Activated naive CD8-positive, alpha-beta T cell treated with anti-CD3 and anti-CD28 coated beads, Interleukin-2, amount 10 ng/mL, durations not matched to agents 7 days and 5 days (primary cell): ENCODE measurements at regions not wholly inside any gene's neighbourhood (a gene's known extent, or its start where the extent isn't known, plus 50 kb on each side); places are given as distances from the start of the nearest gene placed in this dataset.

Experiments used
- ATAC-seq: fragments of 150-1000 bp; cut with Tn5 transposase; one replicate; pipeline ENCODE4 v1.10.0; 2021; ENCODE audit warnings: low read depth, moderate library complexity
- POLR2A ChIA-PET: fragments of 350-600 bp; sonication (Branson Sonifier 250); formaldehyde crosslinking; loops from one replicate; lab custom pipeline; 2021; ENCODE audit warnings: antibody characterized with exemption; lab: Charles Lee
- DNase-seq: peaks from one replicate; pipeline ENCODE4 v3.0.0; 2021
- H3K27ac Mint-ChIP-seq: one replicate; pipeline ENCODE4 v1.8.0; 2022; ENCODE audit warnings: mild to moderate bottlenecking, mixed read lengths
- H3K27me3 Mint-ChIP-seq: one replicate; pipeline ENCODE4 v1.8.0; 2022; ENCODE audit warnings: mild to moderate bottlenecking, moderate library complexity, mixed read lengths
- H3K36me3 Mint-ChIP-seq: one replicate; pipeline ENCODE4 v1.8.0; 2021; ENCODE audit warnings: mild to moderate bottlenecking, mixed read lengths
- H3K4me1 Mint-ChIP-seq: one replicate; pipeline ENCODE4 v1.8.0; 2021; ENCODE audit warnings: mixed read lengths
- H3K4me3 Mint-ChIP-seq: one replicate; pipeline ENCODE4 v1.8.0; 2022; ENCODE audit warnings: mild to moderate bottlenecking, moderate library complexity, mixed read lengths
- H3K9me3 Mint-ChIP-seq: one replicate; pipeline ENCODE4 v1.8.0; 2021; ENCODE audit warnings: mixed read lengths

- Mint-ChIP-seq H3K36me3 (no peaks in the 10 kb centered on the region), H3K4me1 (peaks cover 1% of the 10 kb centered on the region), H3K27ac (no peak overlapping the region), H3K27me3 (peaks cover 17% of the 10 kb centered on the region), H3K9me3 (peaks cover 3% of the 10 kb centered on the region), H3K4me3 (no peak overlapping the region)
- ATAC-seq (no peak), DNase-seq (no peak)
- POLR2A ChIA-PET = no interaction called here
Measured at GRCh38 chr22:27151407-27151806, 494.0 kb downstream of the MIAT start.

GRCh38 chr22:27152033-27152432 lies 494.6 kb downstream of the MIAT start:
- Mint-ChIP-seq H3K4me1 (peaks cover 1% of the 10 kb centered on the region), H3K36me3 (no peaks in the 10 kb centered on the region)
- POLR2A ChIA-PET = no interaction called here

GRCh38 chr22:27152883-27153282 lies 495.5 kb downstream of the MIAT start:
- peaks cover 17% of the 10 kb centered on the region for H3K27me3 Mint-ChIP-seq
- no peak overlapping the region for H3K4me3 Mint-ChIP-seq
- POLR2A ChIA-PET = no interaction called here
- H3K36me3 Mint-ChIP-seq = no peaks in the 10 kb centered on the region
- peaks cover 1% of the 10 kb centered on the region for H3K4me1 Mint-ChIP-seq
- DNase-seq = no peak
- no peak for ATAC-seq
- no peak overlapping the region for H3K27ac Mint-ChIP-seq
- peaks cover 3% of the 10 kb centered on the region for H3K9me3 Mint-ChIP-seq

More at GRCh38 chr22:27152033-27152432, 494.6 kb downstream of the MIAT start:
- no peak overlapping the region for H3K4me3 Mint-ChIP-seq
- peaks cover 17% of the 10 kb centered on the region for H3K27me3 Mint-ChIP-seq
- ATAC-seq = no peak
- H3K27ac Mint-ChIP-seq = no peak overlapping the region
- DNase-seq = no peak
- peaks cover 3% of the 10 kb centered on the region for H3K9me3 Mint-ChIP-seq

GRCh38 chr22:27153386-27153785 lies 496.0 kb downstream of the MIAT start:
- no peaks in the 10 kb centered on the region for H3K36me3 Mint-ChIP-seq
- POLR2A ChIA-PET = no interaction called here

GRCh38 chr22:27154717-27155116 lies 497.3 kb downstream of the MIAT start:
- no peak overlapping the region for H3K4me3 Mint-ChIP-seq
- POLR2A ChIA-PET = no interaction called here
- no peaks in the 10 kb centered on the region for H3K9me3 Mint-ChIP-seq
- peaks cover 1% of the 10 kb centered on the region for H3K4me1 Mint-ChIP-seq
- H3K27ac Mint-ChIP-seq = no peak overlapping the region
- peaks cover 13% of the 10 kb centered on the region for H3K27me3 Mint-ChIP-seq
- no peaks in the 10 kb centered on the region for H3K36me3 Mint-ChIP-seq
- DNase-seq = no peak
- ATAC-seq = no peak

More at GRCh38 chr22:27153386-27153785, 496.0 kb downstream of the MIAT start:
- Mint-ChIP-seq H3K9me3 (peaks cover 3% of the 10 kb centered on the region), H3K4me3 (no peak overlapping the region), H3K4me1 (peaks cover 1% of the 10 kb centered on the region), H3K27ac (no peak overlapping the region), H3K27me3 (peaks cover 17% of the 10 kb centered on the region)
- ATAC-seq = no peak
- DNase-seq = no peak

GRCh38 chr22:27156821-27157489 lies 499.6 kb downstream of the MIAT start:
- Mint-ChIP-seq H3K27me3 (peaks cover 2% of the 10 kb centered on the region), H3K4me3 (no peak overlapping the region), H3K4me1 (no peaks in the 10 kb centered on the region), H3K9me3 (no peaks in the 10 kb centered on the region), H3K36me3 (no peaks in the 10 kb centered on the region), H3K27ac (no peak overlapping the region)
- ATAC-seq (no peak), DNase-seq (no peak)
- POLR2A ChIA-PET = no interaction called here

- Mint-ChIP-seq H3K4me3 (no peak overlapping the region), H3K27ac (no peak overlapping the region), H3K4me1 (no peaks in the 10 kb centered on the region), H3K36me3 (no peaks in the 10 kb centered on the region), H3K27me3 (peaks cover 2% of the 10 kb centered on the region), H3K9me3 (no peaks in the 10 kb centered on the region)
- DNase-seq (no peak), ATAC-seq (no peak)
- POLR2A ChIA-PET = no interaction called here
Measured at GRCh38 chr22:27157666-27158370, 500.4 kb downstream of the MIAT start.

- POLR2A ChIA-PET = no interaction called here
- Mint-ChIP-seq H3K4me1 (no peaks in the 10 kb centered on the region), H3K36me3 (no peaks in the 10 kb centered on the region), H3K9me3 (no peaks in the 10 kb centered on the region), H3K4me3 (no peak overlapping the region), H3K27ac (no peak overlapping the region), H3K27me3 (peaks cover 2% of the 10 kb centered on the region)
- ATAC-seq = no peak
- no peak for DNase-seq
Measured at GRCh38 chr22:27159016-27159415, 501.6 kb downstream of the MIAT start.

GRCh38 chr22:27159716-27160295 lies 502.4 kb downstream of the MIAT start:
- no peaks in the 10 kb centered on the region for H3K27me3 Mint-ChIP-seq
- DNase-seq = no peak
- no peak for ATAC-seq
- no peaks in the 10 kb centered on the region for H3K36me3 Mint-ChIP-seq
- H3K4me1 Mint-ChIP-seq = no peaks in the 10 kb centered on the region
- no peak overlapping the region for H3K4me3 Mint-ChIP-seq
- no peak overlapping the region for H3K27ac Mint-ChIP-seq
- no peaks in the 10 kb centered on the region for H3K9me3 Mint-ChIP-seq
- POLR2A ChIA-PET = no interaction called here

GRCh38 chr22:27163162-27164137 lies 506.1 kb downstream of the MIAT start:
- DNase-seq (no peak), ATAC-seq (no peak)
- H3K9me3 Mint-ChIP-seq = no peaks in the 10 kb centered on the region
- no peaks in the 10 kb centered on the region for H3K4me1 Mint-ChIP-seq
- H3K36me3 Mint-ChIP-seq = no peaks in the 10 kb centered on the region
- no peak overlapping the region for H3K4me3 Mint-ChIP-seq
- no peak overlapping the region for H3K27ac Mint-ChIP-seq
- no peaks in the 10 kb centered on the region for H3K27me3 Mint-ChIP-seq
- POLR2A ChIA-PET = no interaction called here

GRCh38 chr22:27164781-27165503 lies 507.6 kb downstream of the MIAT start:
- POLR2A ChIA-PET = no interaction called here
- Mint-ChIP-seq H3K27me3 (no peaks in the 10 kb centered on the region), H3K4me3 (no peak overlapping the region), H3K27ac (no peak overlapping the region), H3K36me3 (no peaks in the 10 kb centered on the region), H3K4me1 (no peaks in the 10 kb centered on the region), H3K9me3 (no peaks in the 10 kb centered on the region)
- DNase-seq = no peak
- ATAC-seq = no peak

GRCh38 chr22:27168681-27169080 lies 511.3 kb downstream of the MIAT start:
- POLR2A ChIA-PET = no interaction called here
- Mint-ChIP-seq H3K4me3 (no peak overlapping the region), H3K27ac (no peak overlapping the region), H3K27me3 (peaks cover 5% of the 10 kb centered on the region), H3K4me1 (no peaks in the 10 kb centered on the region), H3K9me3 (no peaks in the 10 kb centered on the region), H3K36me3 (no peaks in the 10 kb centered on the region)
- ATAC-seq (no peak), DNase-seq (no peak)

- Mint-ChIP-seq H3K36me3 (no peaks in the 10 kb centered on the region), H3K27me3 (peaks cover 9% of the 10 kb centered on the region), H3K4me3 (no peak overlapping the region), H3K4me1 (no peaks in the 10 kb centered on the region), H3K27ac (no peak overlapping the region), H3K9me3 (no peaks in the 10 kb centered on the region)
- ATAC-seq (no peak), DNase-seq (no peak)
- POLR2A ChIA-PET = no interaction called here
Measured at GRCh38 chr22:27170491-27170890, 513.1 kb downstream of the MIAT start.
